HEK293T (cell line): ENCODE measurements at regions not wholly inside any gene's neighbourhood (a gene's known extent, or its start where the extent isn't known, plus 50 kb on each side); places are given as distances from the start of the nearest gene placed in this dataset.

Experiments
- CTCF ChIA-PET: fragments of 350-600 bp; formaldehyde crosslinking; extraction: SDS; loops from one replicate; lab custom pipeline; 2021; ENCODE audit warnings: antibody characterized with exemption, inconsistent platforms; lab: Yijun Ruan, JAX
- POLR2A ChIA-PET: fragments of 350-600 bp; formaldehyde crosslinking; extraction: SDS; loops from one replicate; lab custom pipeline; 2020; ENCODE audit warnings: antibody characterized with exemption, inconsistent platforms; lab: Yijun Ruan, JAX
- DNase-seq: peaks from one replicate; pipeline ENCODE4 v3.0.0; 2012; ENCODE audit warnings: mixed read lengths; ENCODE audit errors: extremely low spot score
- ARNT ChIP-seq: fragments of 450-650 bp; IDR thresholded peaks from 2 replicates; pipeline ENCODE4 v1.6.1; 2017; ENCODE audit warnings: mild to moderate bottlenecking
- BHLHE40 ChIP-seq: fragments of 450-650 bp; IDR thresholded peaks from 2 replicates; pipeline ENCODE4 v1.6.1; 2016; ENCODE audit warnings: mild to moderate bottlenecking, moderate library complexity, borderline replicate concordance
- CTBP1 ChIP-seq: fragments of 450-650 bp; IDR thresholded peaks from 2 replicates; pipeline ENCODE4 v1.6.1; 2016; ENCODE audit warnings: borderline replicate concordance
- ELF4 ChIP-seq: fragments of 450-650 bp; IDR thresholded peaks from 2 replicates; pipeline ENCODE4 v1.6.1; 2017; ENCODE audit warnings: antibody characterized with exemption
- FOXA1 ChIP-seq: fragments of 450-650 bp; IDR thresholded peaks from 2 replicates; pipeline ENCODE4 v1.6.1; 2016; ENCODE audit warnings: mild to moderate bottlenecking
- FOXK2 ChIP-seq: fragments of 450-650 bp; IDR thresholded peaks from 2 replicates; pipeline ENCODE4 v1.6.1; 2016; ENCODE audit warnings: mild to moderate bottlenecking
- FOXM1 ChIP-seq: fragments of 450-650 bp; IDR thresholded peaks from 2 replicates; pipeline ENCODE4 v1.6.1; 2017; ENCODE audit warnings: mild to moderate bottlenecking, borderline replicate concordance
- HDGF ChIP-seq: fragments of 450-650 bp; IDR thresholded peaks from 2 replicates; pipeline ENCODE4 v1.6.1; 2017; ENCODE audit warnings: antibody characterized with exemption, borderline replicate concordance
- L3MBTL2 ChIP-seq: fragments of 450-650 bp; conservative IDR thresholded peaks from 2 replicates; pipeline ENCODE4 v1.6.1; 2016; ENCODE audit warnings: mild to moderate bottlenecking
- LEF1 ChIP-seq: fragments of 450-650 bp; IDR thresholded peaks from 2 replicates; pipeline ENCODE4 v1.6.1; 2017; ENCODE audit warnings: mild to moderate bottlenecking, borderline replicate concordance
- NFRKB ChIP-seq: fragments of 450-650 bp; IDR thresholded peaks from 2 replicates; pipeline ENCODE4 v1.6.1; 2016; ENCODE audit warnings: mild to moderate bottlenecking, moderate library complexity
- PKNOX1 ChIP-seq: fragments of 450-650 bp; IDR thresholded peaks from 2 replicates; pipeline ENCODE4 v1.6.1; 2016
- SP1 ChIP-seq: fragments of 450-650 bp; IDR thresholded peaks from 2 replicates; pipeline ENCODE4 v1.6.1; 2017
- SUZ12 ChIP-seq: fragments of 450-650 bp; IDR thresholded peaks from 2 replicates; pipeline ENCODE4 v1.6.1; 2016; ENCODE audit warnings: mild to moderate bottlenecking
- TARDBP ChIP-seq: fragments of 450-650 bp; IDR thresholded peaks from 2 replicates; pipeline ENCODE4 v1.6.1; 2016
- ZNF384 ChIP-seq: fragments of 450-650 bp; IDR thresholded peaks from 2 replicates; pipeline ENCODE4 v1.6.1; 2016

- ChIA-PET POLR2A (no interaction called here), CTCF (no interaction called here)
- no peak for DNase-seq
- no peak for TF ChIP-seq FOXK2
- no peak for TF ChIP-seq ELF4
- no peak for TF ChIP-seq FOXA1
- no peak for TF ChIP-seq PKNOX1
- no peak for TF ChIP-seq BHLHE40
- TF ChIP-seq ARNT = no peak
- TF ChIP-seq HDGF = no peak
- no peak for TF ChIP-seq ZNF384
Measured at GRCh38 chr2:146207417-146207816, 1637.4 kb upstream of the ACVR2A start.

- DNase-seq = no peak
- CTCF ChIA-PET = no interaction called here
- TF ChIP-seq NFRKB = no peak
- TF ChIP-seq PKNOX1 = no peak
- TF ChIP-seq FOXK2 = no peak
- TF ChIP-seq LEF1 = no peak
- TF ChIP-seq ZNF384 = no peak
- no peak for TF ChIP-seq BHLHE40
- no peak for TF ChIP-seq CTBP1
- no peak for TF ChIP-seq HDGF
- TF ChIP-seq SUZ12 = no peak
- TF ChIP-seq FOXM1 = no peak
- no peak for TF ChIP-seq FOXA1
- POLR2A ChIA-PET = no interaction called here
Measured at GRCh38 chr2:146203064-146203624, 1641.7 kb upstream of the ACVR2A start.

GRCh38 chr2:146193619-146194018 is 1651.2 kb upstream of the ACVR2A start:
- DNase-seq = no peak

GRCh38 chr2:146189541-146189940 is 1655.3 kb upstream of the ACVR2A start:
- POLR2A ChIA-PET = no interaction called here
- CTCF ChIA-PET = no interaction called here
- no peak for DNase-seq
- TF ChIP-seq PKNOX1 (peak; percentile 50; the same call in 1 of the 2 replicates), BHLHE40 (no peak)

More at GRCh38 chr2:146193619-146194018, 1651.2 kb upstream of the ACVR2A start:
- POLR2A ChIA-PET = no interaction called here
- no peak for TF ChIP-seq SP1
- TF ChIP-seq BHLHE40 = no peak
- CTCF ChIA-PET = no interaction called here

- TF ChIP-seq ARNT (no peak), FOXK2 (no peak), ELF4 (no peak), FOXA1 (no peak), LEF1 (no peak), FOXM1 (no peak), ZNF384 (no peak), SUZ12 (no peak), TARDBP (no peak)
- no peak for DNase-seq
- ChIA-PET POLR2A (no interaction called here), CTCF (no interaction called here)
Measured at GRCh38 chr2:146173934-146174333, 1654.0 kb upstream of the ZEB2 start.

- TF ChIP-seq LEF1 (no peak), FOXA1 (no peak)
- ChIA-PET CTCF (no interaction called here), POLR2A (no interaction called here)
- DNase-seq = no peak
Measured at GRCh38 chr2:146161256-146161882, 1641.5 kb upstream of the ZEB2 start.

- DNase-seq = no peak
- TF ChIP-seq BHLHE40 (no peak), CTBP1 (no peak), SP1 (no peak), FOXM1 (no peak), ARNT (no peak), PKNOX1 (no peak), ELF4 (no peak), FOXA1 (no peak), NFRKB (no peak), HDGF (no peak), FOXK2 (no peak), L3MBTL2 (no peak), TARDBP (no peak), SUZ12 (no peak), ZNF384 (no peak), LEF1 (no peak)
- POLR2A ChIA-PET = no interaction called here
Measured at GRCh38 chr2:146158072-146158674, 1638.3 kb upstream of the ZEB2 start.

More at GRCh38 chr2:146158072-146158674, 1638.3 kb upstream of the ZEB2 start:
- CTCF ChIA-PET = no interaction called here
